Caco-2 (cell line): ENCODE measurements at regions not wholly inside any gene's neighbourhood (a gene's known extent, or its start where the extent isn't known, plus 50 kb on each side); places are given as distances from the start of the nearest gene placed in this dataset.

Experiments
- BruUV-seq: library from RNA; stranded (reverse); fragments of 400-500 nt; replicated peaks from 2 replicates; lab custom pipeline; 2021; lab: Mats Ljungman, UMichigan
- CTCF ChIA-PET: fragments of 300-600 bp; sonication (Branson Sonifier 250); formaldehyde crosslinking; loops from one replicate; lab custom pipeline; 2022; ENCODE audit warnings: antibody characterized with exemption; lab: Charles Lee
- POLR2A ChIA-PET: fragments of 300-600 bp; sonication (Branson Sonifier 250); formaldehyde crosslinking; loops from one replicate; lab custom pipeline; 2022; ENCODE audit warnings: antibody characterized with exemption; lab: Charles Lee
- DNase-seq, 2 experiments: peaks; one replicate each; pipeline versions ENCODE4 v3.0.0 to v3.0.0-alpha.2; 2020 to 2022
- H3K27me3 ChIP-seq: replicated peaks from 2 replicates; pipeline ENCODE4 v1.6.0; 2011; ENCODE audit warnings: low read length; ENCODE audit not compliant: control insufficient read depth, insufficient read depth
- H3K36me3 ChIP-seq: 2 replicates; pipeline ENCODE4 v1.5.1; 2011; ENCODE audit warnings: low read length; ENCODE audit not compliant: control insufficient read depth, insufficient read depth
- H3K4me1 ChIP-seq: fragments of 250-450 bp; sonication (Bioruptor Pico); 2 replicates; pipeline ENCODE4 v1.5.1; 2020; ENCODE audit warnings: mild to moderate bottlenecking
- H3K4me3 ChIP-seq: 2 replicates; pipeline ENCODE4 v1.5.1; 2011; ENCODE audit warnings: low read depth, mild to moderate bottlenecking, control low read depth, low read length
- H3K9me3 ChIP-seq: fragments of 250-450 bp; sonication (Bioruptor Pico); 2 replicates; pipeline ENCODE4 v1.5.1; 2020; ENCODE audit warnings: mild to moderate bottlenecking, moderate library complexity
- H3K27ac Mint-ChIP-seq: one replicate; pipeline ENCODE4 v1.8.0; 2022; ENCODE audit warnings: mixed read lengths; ENCODE audit not compliant: unreplicated experiment
- H3K27me3 Mint-ChIP-seq: one replicate; pipeline ENCODE4 v1.8.0; 2022; ENCODE audit warnings: mixed read lengths; ENCODE audit not compliant: insufficient read depth, unreplicated experiment
- H3K36me3 Mint-ChIP-seq: one replicate; pipeline ENCODE4 v1.8.0; 2022; ENCODE audit warnings: mild to moderate bottlenecking, mixed read lengths; ENCODE audit not compliant: insufficient read depth, unreplicated experiment
- H3K4me1 Mint-ChIP-seq: one replicate; pipeline ENCODE4 v1.8.0; 2022; ENCODE audit warnings: low read depth, mixed read lengths; ENCODE audit not compliant: unreplicated experiment
- H3K4me3 Mint-ChIP-seq: one replicate; pipeline ENCODE4 v1.8.0; 2022; ENCODE audit warnings: mild to moderate bottlenecking, moderate library complexity, mixed read lengths; ENCODE audit not compliant: unreplicated experiment
- H3K9me3 Mint-ChIP-seq: one replicate; pipeline ENCODE4 v1.8.0; 2022; ENCODE audit warnings: mixed read lengths; ENCODE audit not compliant: unreplicated experiment
- intact Hi-C: fragments of 100-400 bp; cut with micrococcal nuclease; formaldehyde crosslinking; loops from one replicate; pipeline ENCODE4 v1.10.0; 2022; ENCODE audit not compliant: unreplicated experiment
- TF ChIP-seq, protein P1 (sequence below), 2 experiments: fragments of 200-600 bp in 1 of 2; IDR thresholded peaks; 1 replicate in 1 of 2; 2 replicates in 1 of 2; pipeline versions ENCODE4 v1.5.1 to v1.8.0; 2011 to 2022; ENCODE audit warnings: antibody characterized with exemption in 1 of 2, control low read depth in 1 of 2, inconsistent platforms in 1 of 2, low read depth in 1 of 2, low read length in 1 of 2, mild to moderate bottlenecking in 1 of 2, moderate library complexity in 1 of 2; ENCODE audit not compliant: insufficient read depth in 1 of 2, severe bottlenecking in 1 of 2, unreplicated experiment in 1 of 2

DNA sequence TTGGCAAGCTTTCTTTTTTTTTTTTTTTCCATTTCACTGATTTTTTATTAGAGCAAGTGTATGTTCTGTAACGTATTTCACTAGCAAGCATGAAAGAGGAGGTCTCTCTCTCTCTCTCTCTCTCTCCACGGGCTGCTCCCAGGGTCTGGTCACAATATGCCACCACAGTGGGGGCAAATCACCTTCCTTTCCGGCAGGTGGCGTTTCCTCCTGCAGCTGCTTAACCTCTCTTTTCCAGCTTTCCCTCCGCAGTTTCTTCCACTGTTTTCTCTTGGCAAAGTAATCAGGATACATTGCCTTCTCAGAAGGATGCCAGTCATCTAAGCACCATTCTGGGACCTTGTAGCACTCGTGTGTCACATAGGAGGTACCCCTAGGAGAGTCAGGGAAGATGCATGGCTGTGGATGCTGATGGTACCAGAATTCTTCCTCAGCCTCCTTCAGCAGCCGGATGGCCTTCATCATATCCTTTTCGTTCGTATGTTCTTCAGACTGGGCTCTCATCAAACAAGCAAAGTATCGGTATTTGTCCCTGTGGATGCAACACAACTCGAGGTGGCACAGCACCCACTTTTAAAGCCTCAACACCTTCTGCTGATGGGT lies 197.3 kb upstream of the PODXL start:
- Mint-ChIP-seq H3K4me1 (no peaks in the 10 kb centered on the region), H3K9me3 (no peaks in the 10 kb centered on the region), H3K27me3 (peaks cover 9% of the 10 kb centered on the region), H3K4me3 (no peak overlapping the region), H3K27ac (no peak overlapping the region), H3K36me3 (no peaks in the 10 kb centered on the region)
- ChIA-PET CTCF (interaction anchor here (0.8 kb wide), 1 partner anchor 105 kb away, joined by 3 read pairs; no protein-coding TSS in a partner anchor), POLR2A (no interaction called here)
- no peaks in the 10 kb centered on the region for H3K36me3 ChIP-seq
- H3K4me3 ChIP-seq = no peak overlapping the region
- H3K4me1 ChIP-seq = no peaks in the 10 kb centered on the region
- intact Hi-C loops = loop anchor here (5.0 kb wide), 1 partner anchor 89 kb away; no protein-coding TSS in a partner anchor
- peak; percentile 59 to 62 for DNase-seq
- no TSS peak for BruUV-seq
- no peaks in the 10 kb centered on the region; the same call in 1 of the 2 replicates for H3K27me3 ChIP-seq
- H3K9me3 ChIP-seq = no peaks in the 10 kb centered on the region
- TF ChIP-seq, protein P1, sequence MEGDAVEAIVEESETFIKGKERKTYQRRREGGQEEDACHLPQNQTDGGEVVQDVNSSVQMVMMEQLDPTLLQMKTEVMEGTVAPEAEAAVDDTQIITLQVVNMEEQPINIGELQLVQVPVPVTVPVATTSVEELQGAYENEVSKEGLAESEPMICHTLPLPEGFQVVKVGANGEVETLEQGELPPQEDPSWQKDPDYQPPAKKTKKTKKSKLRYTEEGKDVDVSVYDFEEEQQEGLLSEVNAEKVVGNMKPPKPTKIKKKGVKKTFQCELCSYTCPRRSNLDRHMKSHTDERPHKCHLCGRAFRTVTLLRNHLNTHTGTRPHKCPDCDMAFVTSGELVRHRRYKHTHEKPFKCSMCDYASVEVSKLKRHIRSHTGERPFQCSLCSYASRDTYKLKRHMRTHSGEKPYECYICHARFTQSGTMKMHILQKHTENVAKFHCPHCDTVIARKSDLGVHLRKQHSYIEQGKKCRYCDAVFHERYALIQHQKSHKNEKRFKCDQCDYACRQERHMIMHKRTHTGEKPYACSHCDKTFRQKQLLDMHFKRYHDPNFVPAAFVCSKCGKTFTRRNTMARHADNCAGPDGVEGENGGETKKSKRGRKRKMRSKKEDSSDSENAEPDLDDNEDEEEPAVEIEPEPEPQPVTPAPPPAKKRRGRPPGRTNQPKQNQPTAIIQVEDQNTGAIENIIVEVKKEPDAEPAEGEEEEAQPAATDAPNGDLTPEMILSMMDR (IDR thresholded peaks at IDR 0.05; ENCODE audit: insufficient read depth in 1 of 2, low read depth in 1 of 2, low read length in 1 of 2, severe bottlenecking in 1 of 2, unreplicated experiment in 1 of 2) = peak; percentile 65 to 68

DNA sequence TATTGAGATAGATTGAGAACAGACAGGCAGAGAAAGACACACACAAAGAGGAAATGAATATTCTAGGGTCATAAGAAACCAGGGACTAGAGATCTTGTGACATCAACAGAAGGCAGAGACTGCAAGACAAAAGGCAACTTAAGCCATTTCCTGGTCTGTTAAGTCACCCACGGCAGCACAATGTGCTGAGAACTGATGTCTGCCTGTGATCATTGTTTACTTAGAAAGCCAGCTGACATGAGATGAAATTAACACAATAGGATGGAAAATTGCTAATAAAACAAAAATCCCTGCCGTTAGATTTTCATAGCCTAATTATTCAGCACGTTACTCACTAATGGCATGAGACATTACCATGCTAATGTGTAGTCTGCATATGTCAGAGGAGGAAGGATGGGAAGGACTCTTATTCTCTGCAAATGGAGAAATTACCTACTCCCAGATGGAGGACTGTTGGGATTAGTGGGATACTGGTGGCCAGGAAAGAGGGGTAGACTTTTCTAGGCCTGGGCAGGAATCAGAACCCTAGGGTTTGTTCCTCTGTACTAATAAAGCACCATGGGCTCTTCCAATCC lies 191.3 kb upstream of the PODXL start:
- H3K9me3 ChIP-seq = no peaks in the 10 kb centered on the region
- no peaks in the 10 kb centered on the region for H3K4me1 ChIP-seq
- peaks cover 2% of the 10 kb centered on the region for H3K27me3 Mint-ChIP-seq
- no peak overlapping the region for H3K4me3 ChIP-seq
- H3K9me3 Mint-ChIP-seq = no peaks in the 10 kb centered on the region
- no peaks in the 10 kb centered on the region for H3K4me1 Mint-ChIP-seq
- POLR2A ChIA-PET = no interaction called here
- no peaks in the 10 kb centered on the region for H3K27me3 ChIP-seq
- CTCF ChIA-PET = interaction anchor here (1.0 kb wide), 1 partner anchor 111 kb away, joined by 3 read pairs; no protein-coding TSS in a partner anchor
- BruUV-seq = no TSS peak
- TF ChIP-seq, protein P1 (IDR thresholded peaks at IDR 0.05; ENCODE audit: insufficient read depth in 1 of 2, low read depth in 1 of 2, low read length in 1 of 2, severe bottlenecking in 1 of 2, unreplicated experiment in 1 of 2) = no peak
- no peak overlapping the region for H3K4me3 Mint-ChIP-seq
- no peak for DNase-seq
- no peaks in the 10 kb centered on the region for H3K36me3 ChIP-seq
- intact Hi-C loops = no loop called here
- H3K36me3 Mint-ChIP-seq = no peaks in the 10 kb centered on the region
- H3K27ac Mint-ChIP-seq = no peak overlapping the region

DNA sequence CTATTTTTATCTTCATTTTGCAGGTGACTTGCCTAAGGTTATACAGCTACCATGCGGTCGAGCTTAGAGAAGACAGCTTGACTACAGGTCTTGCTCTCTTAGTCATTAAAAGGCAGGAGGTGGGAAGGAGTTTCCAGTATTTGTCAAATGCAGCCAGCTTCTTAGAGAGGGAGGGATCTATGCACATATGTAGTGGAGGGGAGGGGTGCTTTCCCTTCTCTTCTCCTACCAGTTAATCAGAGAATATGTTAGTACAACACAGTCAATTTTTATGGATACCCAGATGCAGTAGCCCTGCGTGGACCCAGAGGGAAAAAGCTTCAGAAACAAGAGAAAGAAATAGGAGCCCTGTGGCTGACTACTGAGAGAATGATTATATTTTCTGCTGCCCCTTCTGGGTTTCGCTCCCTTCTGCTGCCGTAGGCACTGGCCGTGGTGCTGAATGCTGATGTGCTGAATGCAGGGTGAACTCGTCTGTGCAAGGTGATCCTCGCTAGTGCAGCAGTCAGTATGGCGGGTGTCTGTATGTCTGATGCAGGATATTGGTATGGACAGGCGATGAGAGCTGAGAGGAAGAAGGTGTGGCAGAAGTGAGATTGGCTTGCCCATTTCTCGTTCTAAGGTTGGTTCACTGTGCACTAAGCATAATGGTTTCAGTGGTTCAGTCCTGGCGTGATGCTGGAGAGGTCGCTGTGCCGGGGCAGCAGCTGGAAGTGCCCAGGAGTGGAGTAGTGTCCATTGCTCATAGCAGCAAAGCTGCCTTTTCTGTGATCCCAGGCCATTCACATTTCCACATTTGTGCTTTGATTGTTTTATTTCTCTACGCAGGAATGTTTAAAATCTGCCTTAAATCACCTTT lies 189.2 kb upstream of the PODXL start:
- H3K36me3 ChIP-seq = no peaks in the 10 kb centered on the region
- Mint-ChIP-seq H3K9me3 (no peaks in the 10 kb centered on the region), H3K27ac (no peak overlapping the region), H3K27me3 (no peaks in the 10 kb centered on the region), H3K4me3 (no peak overlapping the region), H3K36me3 (no peaks in the 10 kb centered on the region), H3K4me1 (no peaks in the 10 kb centered on the region)
- H3K27me3 ChIP-seq = no peaks in the 10 kb centered on the region
- CTCF ChIA-PET = no interaction called here
- BruUV-seq = no TSS peak
- peak; percentile 62 to 79 for DNase-seq
- POLR2A ChIA-PET = no interaction called here
- no peaks in the 10 kb centered on the region for H3K9me3 ChIP-seq
- TF ChIP-seq, protein P1 (IDR thresholded peaks at IDR 0.05; ENCODE audit: insufficient read depth in 1 of 2, low read depth in 1 of 2, low read length in 1 of 2, severe bottlenecking in 1 of 2, unreplicated experiment in 1 of 2) = no peak
- intact Hi-C loops = no loop called here
- H3K4me1 ChIP-seq = no peaks in the 10 kb centered on the region
- no peak overlapping the region for H3K4me3 ChIP-seq
